Thoracic aorta (tissue), 2 donors: ENCODE measurements at regions not wholly inside any gene's neighbourhood (a gene's known extent, or its start where the extent isn't known, plus 50 kb on each side); places are given as distances from the start of the nearest gene placed in this dataset.

Experiments
- ATAC-seq: fragments of 150-250 bp; one replicate; pipeline ENCODE4 v1.8.0; 2017; ENCODE audit warnings: low read depth; ENCODE audit not compliant: insufficient number of reproducible peaks, low FRiP score
- DNase-seq: peaks from one replicate; pipeline ENCODE4 v3.0.0-alpha.2; 2020; ENCODE audit warnings: low spot score
- H3K27ac ChIP-seq, 2 donors: fragments of 200-600 bp; sonication (generic); 1 replicate in 1 of 2; 2 replicates in 1 of 2; pipeline ENCODE4 v1.5.1; 2016; ENCODE audit warnings: mild to moderate bottlenecking in 2 of 2, moderate library complexity in 2 of 2
- H3K27me3 ChIP-seq: fragments of 200-600 bp; sonication (generic); replicated peaks from 2 replicates; pipeline ENCODE4 v1.6.0; 2016; ENCODE audit warnings: mild to moderate bottlenecking; ENCODE audit not compliant: insufficient read depth
- H3K36me3 ChIP-seq: fragments of 200-600 bp; sonication (generic); one replicate; pipeline ENCODE4 v1.5.1; 2016
- H3K4me1 ChIP-seq, 2 donors: fragments of 200-600 bp; sonication (generic); 1 replicate in 1 of 2; 2 replicates in 1 of 2; pipeline versions ENCODE4 v1.5.1 to v1.6.0; 2016; ENCODE audit warnings: low read depth in 2 of 2, mild to moderate bottlenecking in 1 of 2; ENCODE audit not compliant: control insufficient read depth in 1 of 2
- H3K4me3 ChIP-seq: fragments of 200-600 bp; sonication (generic); 2 replicates; pipeline ENCODE4 v1.5.1; 2016; ENCODE audit warnings: mild to moderate bottlenecking
- H3K9me3 ChIP-seq: fragments of 200-600 bp; sonication (generic); 2 replicates; pipeline ENCODE4 v1.5.1; 2016
- CTCF ChIP-seq: fragments of 200-600 bp; sonication (generic); IDR thresholded peaks from one replicate; pipeline ENCODE4 v1.5.1; 2019; ENCODE audit warnings: antibody characterized with exemption

- H3K4me3 ChIP-seq = no peak overlapping the region
- TF ChIP-seq CTCF = no peak
- peaks cover 0 to 5% of the 10 kb centered on the region in 2 donors for H3K4me1 ChIP-seq
- H3K36me3 ChIP-seq = no peaks in the 10 kb centered on the region
- DNase-seq (no peak), ATAC-seq (no peak)
- H3K9me3 ChIP-seq = no peaks in the 10 kb centered on the region
- no peaks in the 10 kb centered on the region for H3K27me3 ChIP-seq
- no peak overlapping the region for H3K27ac ChIP-seq
These were observed 111.9 kb upstream of the EDNRA start for GRCh38 chr4:147368948-147369347.

GRCh38 chr4:147370473-147370872 lies 110.4 kb upstream of the EDNRA start:
- Histone ChIP-seq H3K36me3 (no peaks in the 10 kb centered on the region), H3K9me3 (no peaks in the 10 kb centered on the region), H3K27ac (no peak overlapping the region), H3K4me3 (no peak overlapping the region), H3K4me1 (no peaks in the 10 kb centered on the region), H3K27me3 (no peaks in the 10 kb centered on the region)
- TF ChIP-seq CTCF = no peak
- no peak for DNase-seq
- no peak for ATAC-seq

- Histone ChIP-seq H3K27ac (no peak overlapping the region), H3K4me3 (no peak overlapping the region)
These were observed 110.0 kb upstream of the EDNRA start for GRCh38 chr4:147370881-147371280.

GRCh38 chr4:147371661-147372060 lies 109.2 kb upstream of the EDNRA start:
- Histone ChIP-seq H3K27ac (no peak overlapping the region), H3K9me3 (no peaks in the 10 kb centered on the region), H3K4me1 (no peaks in the 10 kb centered on the region), H3K4me3 (no peak overlapping the region), H3K36me3 (no peaks in the 10 kb centered on the region), H3K27me3 (no peaks in the 10 kb centered on the region)
- DNase-seq (no peak), ATAC-seq (no peak)
- TF ChIP-seq CTCF = no peak

More at GRCh38 chr4:147370881-147371280, 110.0 kb upstream of the EDNRA start:
- H3K36me3 ChIP-seq = no peaks in the 10 kb centered on the region
- no peaks in the 10 kb centered on the region for H3K27me3 ChIP-seq
- TF ChIP-seq CTCF = no peak
- DNase-seq (no peak), ATAC-seq (no peak)
- no peaks in the 10 kb centered on the region for H3K4me1 ChIP-seq
- no peaks in the 10 kb centered on the region for H3K9me3 ChIP-seq

GRCh38 chr4:147378780-147379179 lies 102.1 kb upstream of the EDNRA start:
- no peak for DNase-seq
- no peaks in the 10 kb centered on the region for H3K27me3 ChIP-seq
- no peak for ATAC-seq
- no peaks in the 10 kb centered on the region for H3K36me3 ChIP-seq
- no peaks in the 10 kb centered on the region for H3K9me3 ChIP-seq
- TF ChIP-seq CTCF = no peak
- H3K4me1 ChIP-seq = no peaks in the 10 kb centered on the region
- no peak overlapping the region for H3K4me3 ChIP-seq
- H3K27ac ChIP-seq = no peak overlapping the region
